Right forelimb (tissue), 1 donor: ENCODE measurements at regions not wholly inside any gene's neighbourhood (a gene's known extent, or its start where the extent isn't known, plus 50 kb on each side); places are given as distances from the start of the nearest gene placed in this dataset.

Experiments used
- DNase-seq: peaks from one replicate; pipeline ENCODE4 v3.0.0-alpha.2; 2018

- DNase-seq = no peak
Observed at GRCh38 chr18:49655266-49656072, 93.6 kb downstream of the LIPG start.

- no peak for DNase-seq
Observed at GRCh38 chr18:49654347-49654746, 92.5 kb downstream of the LIPG start.

- DNase-seq = no peak
Observed at GRCh38 chr18:49652881-49653724, 91.2 kb downstream of the LIPG start.

DNA sequence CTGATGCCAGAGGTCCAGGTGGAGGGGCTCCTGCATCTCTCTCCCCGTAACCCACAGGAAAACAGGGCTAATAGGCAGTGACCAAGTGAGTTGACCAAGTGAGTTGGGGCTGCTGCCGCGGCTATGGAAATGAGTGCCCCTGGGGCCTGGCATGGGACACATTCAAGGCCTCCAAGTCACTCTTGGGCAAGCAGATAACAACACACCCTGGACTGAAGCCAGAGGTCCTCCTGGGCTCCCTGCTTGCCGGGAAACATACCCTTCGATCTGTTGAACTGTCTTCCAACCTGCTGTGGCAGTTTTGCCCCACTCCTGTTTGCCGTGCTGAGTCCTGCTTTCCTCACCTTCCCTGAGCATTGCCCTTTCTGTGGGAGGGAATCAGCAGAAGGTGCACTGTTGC is 89.2 kb downstream of the LIPG start:
- DNase-seq = no peak

GRCh38 chr18:49650426-49650891 is 88.6 kb downstream of the LIPG start:
- DNase-seq = no peak

- DNase-seq = peak; percentile 1
Observed at GRCh38 chr18:49648811-49649210, 87.0 kb downstream of the LIPG start.
